DMS79 treated with DMSO at 0.1 percent for 48 hours (cell line): ENCODE measurements at regions not wholly inside any gene's neighbourhood (a gene's known extent, or its start where the extent isn't known, plus 50 kb on each side); places are given as distances from the start of the nearest gene placed in this dataset.
"Not testable (repeated sequence)": the region's sequence is repeated elsewhere in the genome, so short reads cannot be mapped to it uniquely, and the experiment has no call there.

Source experiments
- DNase-seq: peaks from one replicate; lab custom pipeline; 2025; lab: John Stamatoyannopoulos, UW

GRCh38 chr16:52976539-52977167, 76.0 kb downstream of the CHD9NB start:
- DNase-seq: no peak

- no peak for DNase-seq
These were observed 85.0 kb downstream of the CHD9NB start for GRCh38 chr16:52967744-52968143.

GRCh38 chr16:52964290-52964689, 88.4 kb downstream of the CHD9NB start:
- DNase-seq: no peak

GRCh38 chr16:52963855-52964242, 88.8 kb downstream of the CHD9NB start:
- DNase-seq: no peak

- DNase-seq: no peak
These were observed 89.4 kb downstream of the CHD9NB start for GRCh38 chr16:52963212-52963854.

GRCh38 chr16:52958951-52959350, 93.7 kb downstream of the CHD9NB start:
- DNase-seq: no peak

- no peak for DNase-seq
These were observed 95.5 kb downstream of the CHD9NB start for GRCh38 chr16:52957199-52957598.

- DNase-seq: no peak
These were observed 96.7 kb downstream of the CHD9NB start for GRCh38 chr16:52956044-52956443.

- no peak for DNase-seq
These were observed 99.5 kb downstream of the CHD9NB start for GRCh38 chr16:52953215-52953614.

- DNase-seq: no peak
These were observed 103.8 kb downstream of the CHD9NB start for GRCh38 chr16:52948946-52949345.

- no peak for DNase-seq
These were observed 120.4 kb downstream of the CHD9NB start for GRCh38 chr16:52932321-52932720.

- no peak for DNase-seq
These were observed 123.0 kb downstream of the CHD9NB start for GRCh38 chr16:52929478-52930400.

- DNase-seq: no peak
These were observed 123.7 kb downstream of the CHD9NB start for GRCh38 chr16:52928955-52929354.

- no peak for DNase-seq
These were observed 127.6 kb downstream of the CHD9NB start for GRCh38 chr16:52925143-52925542.

GRCh38 chr16:52924162-52924561, 128.5 kb downstream of the CHD9NB start:
- no peak for DNase-seq

- DNase-seq: no peak
These were observed 131.6 kb downstream of the CHD9NB start for GRCh38 chr16:52921104-52921503.

- DNase-seq: no peak
These were observed 132.4 kb downstream of the CHD9NB start for GRCh38 chr16:52920331-52920730.

- DNase-seq: no peak
These were observed 138.3 kb downstream of the CHD9NB start for GRCh38 chr16:52914428-52914827.

- DNase-seq: peak; percentile 34
These were observed 140.0 kb downstream of the CHD9NB start for GRCh38 chr16:52912565-52913173.

- not testable (repeated sequence) for DNase-seq
These were observed 144.6 kb downstream of the CHD9NB start for GRCh38 chr16:52908057-52908456.

- no peak for DNase-seq
These were observed 146.4 kb downstream of the CHD9NB start for GRCh38 chr16:52906281-52906680.

- DNase-seq: no peak
These were observed 156.1 kb downstream of the CHD9NB start for GRCh38 chr16:52896478-52897164.
